Middle frontal gyrus (tissue), 1 donor: ENCODE measurements at regions not wholly inside any gene's neighbourhood (a gene's known extent, or its start where the extent isn't known, plus 50 kb on each side); places are given as distances from the start of the nearest gene placed in this dataset.

ENCODE experiments used
- DNase-seq: peaks from one replicate; pipeline ENCODE4 v3.0.0-alpha.2; 2015; ENCODE audit warnings: low spot score; ENCODE audit errors: extremely low spot score

GRCh38 chr20:40591119-40591518, 97.9 kb downstream of the MAFB start:
- no peak for DNase-seq

GRCh38 chr20:40589581-40589980, 99.5 kb downstream of the MAFB start:
- DNase-seq, result no peak

GRCh38 chr20:40588891-40589290, 100.1 kb downstream of the MAFB start:
- DNase-seq, result no peak

GRCh38 chr20:40587038-40587437, 102.0 kb downstream of the MAFB start:
- DNase-seq, result no peak

- no peak for DNase-seq
These were observed 104.8 kb downstream of the MAFB start for GRCh38 chr20:40584130-40584809.

DNA sequence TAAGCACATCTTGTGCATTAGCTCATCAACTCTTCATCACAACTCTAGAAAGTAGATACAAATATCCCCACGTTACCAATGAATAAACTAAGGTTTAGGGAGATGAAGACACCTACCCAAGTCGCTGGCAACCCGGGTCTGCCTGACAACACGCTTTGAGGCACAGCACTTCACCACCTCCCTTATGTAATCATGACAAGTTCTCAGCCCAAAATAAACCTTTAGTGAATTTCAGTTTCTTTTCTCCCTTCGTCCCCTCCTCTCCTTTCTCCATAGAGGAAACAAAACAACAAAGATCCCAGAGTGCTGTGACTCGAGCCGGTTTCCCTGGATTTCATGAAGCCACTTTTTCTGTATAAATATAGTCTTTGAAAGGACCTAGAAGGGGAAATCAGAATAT, 105.4 kb downstream of the MAFB start:
- no peak for DNase-seq

GRCh38 chr20:40583205-40583604, 105.8 kb downstream of the MAFB start:
- DNase-seq, result no peak

DNA sequence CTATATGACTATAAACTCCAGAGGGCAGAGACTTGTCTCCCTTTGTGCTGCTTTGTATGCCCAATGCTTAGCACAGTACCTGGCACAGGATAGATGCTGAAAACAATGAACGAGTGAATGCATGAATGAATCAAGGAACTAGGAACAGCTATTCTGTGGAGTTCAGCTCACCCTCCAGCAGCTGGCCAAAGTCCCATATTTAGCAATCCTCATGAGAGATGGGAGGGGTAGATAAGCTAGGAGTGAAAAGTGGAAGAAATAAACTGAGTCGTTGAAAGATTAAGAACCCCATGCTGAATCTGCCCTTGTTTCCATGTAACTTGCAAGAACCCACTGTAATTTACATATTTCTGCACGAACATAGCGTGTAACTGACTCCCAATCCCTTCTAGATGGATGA, 106.5 kb downstream of the MAFB start:
- DNase-seq, result no peak

DNA sequence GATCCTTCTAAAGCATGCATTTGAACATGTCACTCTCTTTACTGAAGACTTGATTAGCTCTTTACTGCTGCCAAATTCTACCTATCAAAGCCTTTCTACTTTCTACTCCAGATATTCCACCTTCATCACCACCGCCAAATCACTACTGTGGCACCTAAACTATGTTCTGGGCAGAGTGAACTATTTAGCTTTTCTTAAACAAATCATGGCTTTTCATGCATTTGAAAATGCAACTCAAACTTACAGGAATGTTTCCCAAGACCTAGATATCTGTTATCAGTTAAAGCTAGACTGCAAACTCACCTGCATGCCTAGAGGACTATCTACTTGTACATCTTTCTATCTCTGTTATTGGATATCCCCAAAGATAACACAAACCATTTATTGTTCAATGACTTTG, 109.3 kb downstream of the MAFB start:
- no peak for DNase-seq

- no peak for DNase-seq
These were observed 110.1 kb downstream of the MAFB start for GRCh38 chr20:40578961-40579360.

GRCh38 chr20:40575851-40576250, 113.2 kb downstream of the MAFB start:
- no peak for DNase-seq

GRCh38 chr20:40572251-40572650, 116.8 kb downstream of the MAFB start:
- no peak for DNase-seq

DNA sequence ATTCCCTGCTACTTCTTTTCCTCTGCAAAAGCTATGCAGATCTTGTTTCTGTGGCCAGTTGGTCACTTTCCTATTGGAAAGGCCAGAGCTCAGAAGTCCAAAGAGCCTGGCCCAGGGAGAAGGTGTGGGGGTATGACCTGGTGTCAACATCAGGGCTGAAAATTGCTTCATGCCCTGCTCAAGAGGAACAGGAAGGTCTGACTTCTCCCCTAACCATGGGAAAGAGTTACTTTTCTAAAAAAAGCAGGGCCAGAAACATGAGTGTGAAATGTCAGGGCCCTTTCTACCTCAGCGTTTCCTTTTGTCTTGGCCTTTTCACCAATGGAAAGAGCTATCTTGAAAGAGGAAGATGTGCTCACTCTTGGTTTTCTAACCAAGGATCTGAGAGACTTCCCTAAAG, 117.4 kb downstream of the MAFB start:
- no peak for DNase-seq

GRCh38 chr20:40568200-40568599, 120.8 kb downstream of the MAFB start:
- DNase-seq, result no peak

GRCh38 chr20:40565682-40566040, 123.4 kb downstream of the MAFB start:
- DNase-seq, result no peak

GRCh38 chr20:40565001-40565681, 123.9 kb downstream of the MAFB start:
- DNase-seq, result no peak

GRCh38 chr20:40563296-40563950, 125.6 kb downstream of the MAFB start:
- DNase-seq, result no peak

- no peak for DNase-seq
These were observed 127.0 kb downstream of the MAFB start for GRCh38 chr20:40562031-40562430.

GRCh38 chr20:40561187-40561586, 127.8 kb downstream of the MAFB start:
- DNase-seq, result no peak

- DNase-seq, result no peak
These were observed 130.8 kb downstream of the MAFB start for GRCh38 chr20:40558212-40558611.

GRCh38 chr20:40551125-40551530, 137.9 kb downstream of the MAFB start:
- DNase-seq, result no peak

- DNase-seq, result no peak
These were observed 141.4 kb downstream of the MAFB start for GRCh38 chr20:40547483-40548091.
